Epidermal melanocyte (primary cell): ENCODE measurements at regions not wholly inside any gene's neighbourhood (a gene's known extent, or its start where the extent isn't known, plus 50 kb on each side); places are given as distances from the start of the nearest gene placed in this dataset.

Experiments used
- DNase-seq: peaks from one replicate; pipeline ENCODE4 v3.0.0; 2011; ENCODE audit warnings: low spot score; ENCODE audit not compliant: insufficient read length

- DNase-seq, result no peak
Observed at GRCh38 chr7:340979-341694, 51.2 kb downstream of the FOXL3 start.

GRCh38 chr7:341841-342638, 52.1 kb downstream of the FOXL3 start:
- DNase-seq, result no peak

DNA sequence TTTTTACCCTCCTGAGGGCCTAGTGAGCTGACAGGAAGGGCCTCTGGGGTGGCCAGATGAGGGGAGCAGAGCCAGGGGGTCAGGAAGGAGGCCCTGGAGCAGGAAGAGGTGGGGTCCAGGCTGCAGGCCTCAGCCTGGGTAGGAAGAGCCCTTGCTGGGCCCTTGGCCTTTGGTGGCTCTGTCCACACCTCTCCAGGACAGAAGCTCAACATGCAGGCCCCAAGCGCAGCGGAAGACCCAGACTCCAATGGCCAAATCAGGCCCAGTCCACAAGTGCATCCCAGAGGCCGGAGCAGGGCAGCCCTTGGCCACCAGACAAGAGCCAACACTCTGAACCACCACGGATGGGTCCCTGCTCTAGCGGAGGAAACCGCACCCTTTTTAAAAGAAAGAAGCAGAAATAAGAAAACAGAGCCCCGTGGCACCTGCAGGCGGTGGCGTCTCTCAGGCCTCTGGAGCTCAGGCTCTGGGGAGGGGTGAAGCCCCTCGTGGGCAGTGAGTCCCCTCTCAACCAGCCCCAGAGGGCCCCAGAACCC, 52.8 kb downstream of the FOXL3 start:
- no peak for DNase-seq

DNA sequence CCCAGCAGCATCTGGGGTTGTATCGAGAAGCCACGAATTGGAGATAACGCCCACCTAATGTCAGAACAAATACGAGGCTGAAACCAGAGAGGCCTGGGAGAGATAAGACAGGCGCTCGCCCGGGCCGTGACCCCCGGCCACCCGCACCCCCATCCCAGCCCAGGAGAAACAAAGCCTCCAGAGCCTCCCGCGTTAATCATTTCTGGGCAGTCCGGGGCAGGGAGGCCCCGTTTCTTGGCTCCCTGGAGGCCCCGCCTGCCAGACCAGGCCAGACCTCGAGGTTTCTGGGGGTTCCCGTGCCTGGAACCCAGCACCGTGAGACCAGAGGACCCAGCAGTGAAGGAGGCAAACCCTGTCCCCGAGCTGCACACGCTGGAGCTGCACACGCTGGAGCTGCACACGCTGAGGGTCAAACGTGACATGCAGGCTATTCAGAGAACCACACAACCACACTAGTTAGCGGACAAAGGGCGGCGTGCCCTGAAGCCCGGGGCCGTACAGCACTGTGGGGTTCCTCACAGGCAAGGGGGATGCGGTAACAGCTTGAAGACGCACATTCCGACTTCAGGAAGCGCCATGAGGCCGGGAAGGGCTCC, 53.4 kb downstream of the FOXL3 start:
- no peak for DNase-seq

- no peak for DNase-seq
Observed at GRCh38 chr7:343864-344607, 54.1 kb downstream of the FOXL3 start.

DNA sequence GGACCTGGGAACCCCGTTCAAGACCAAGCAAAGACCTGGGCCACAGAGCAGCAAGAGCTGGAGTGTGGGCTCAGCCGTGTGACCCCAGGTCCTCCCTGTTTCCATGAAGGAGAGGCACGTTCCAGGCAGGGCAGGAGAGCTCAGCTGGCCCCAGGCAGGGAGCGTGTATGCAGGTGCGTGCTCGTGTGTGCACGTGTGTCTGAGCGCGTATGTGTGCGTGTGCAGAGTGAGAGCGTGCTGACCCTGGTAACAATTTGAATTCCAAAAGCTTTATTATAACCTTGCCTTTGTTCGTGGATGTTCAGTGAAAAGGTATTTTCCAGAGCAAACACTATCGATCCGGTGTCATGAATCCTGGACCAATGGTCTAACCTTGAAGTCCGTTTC, 54.6 kb downstream of the FOXL3 start:
- no peak for DNase-seq

DNA sequence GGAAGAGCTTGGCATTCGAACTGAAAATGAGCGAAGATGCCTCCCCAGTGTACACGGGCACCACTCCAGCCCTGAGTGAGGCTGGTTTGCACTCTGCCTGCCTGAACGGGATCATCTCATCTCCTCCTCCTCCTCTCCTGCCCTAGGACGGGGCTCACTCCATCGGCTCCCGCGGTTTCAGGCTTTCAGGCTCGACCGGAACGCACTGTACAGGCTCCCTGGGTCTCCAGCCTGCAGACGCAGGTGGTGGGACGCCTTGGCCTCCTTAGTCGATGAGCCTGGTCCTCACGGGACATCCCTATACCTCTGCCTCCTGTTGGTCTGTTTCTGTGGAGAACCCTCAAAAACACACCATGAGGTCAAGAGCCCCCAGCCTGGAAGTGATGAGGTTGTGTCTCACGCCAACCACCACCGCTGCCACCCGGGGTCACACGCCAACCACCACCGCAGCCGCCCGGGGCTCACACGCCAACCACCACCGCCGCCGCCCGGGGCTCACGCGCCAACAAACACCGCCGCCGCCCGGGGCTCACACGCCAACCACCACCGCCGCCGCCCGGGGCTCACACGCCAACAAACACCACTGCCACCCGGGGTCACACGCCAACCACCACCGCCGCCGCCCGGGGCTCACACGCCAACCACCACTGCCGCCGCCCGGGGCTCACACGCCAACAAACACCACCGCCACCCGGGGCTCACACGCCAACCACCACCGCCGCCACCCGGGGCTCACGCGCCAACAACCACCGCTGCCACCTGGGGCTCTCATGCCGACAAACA, 56.3 kb downstream of the FOXL3 start:
- DNase-seq, result no peak

- DNase-seq, result no peak
Observed at GRCh38 chr7:347001-347590, 57.1 kb downstream of the FOXL3 start.

DNA sequence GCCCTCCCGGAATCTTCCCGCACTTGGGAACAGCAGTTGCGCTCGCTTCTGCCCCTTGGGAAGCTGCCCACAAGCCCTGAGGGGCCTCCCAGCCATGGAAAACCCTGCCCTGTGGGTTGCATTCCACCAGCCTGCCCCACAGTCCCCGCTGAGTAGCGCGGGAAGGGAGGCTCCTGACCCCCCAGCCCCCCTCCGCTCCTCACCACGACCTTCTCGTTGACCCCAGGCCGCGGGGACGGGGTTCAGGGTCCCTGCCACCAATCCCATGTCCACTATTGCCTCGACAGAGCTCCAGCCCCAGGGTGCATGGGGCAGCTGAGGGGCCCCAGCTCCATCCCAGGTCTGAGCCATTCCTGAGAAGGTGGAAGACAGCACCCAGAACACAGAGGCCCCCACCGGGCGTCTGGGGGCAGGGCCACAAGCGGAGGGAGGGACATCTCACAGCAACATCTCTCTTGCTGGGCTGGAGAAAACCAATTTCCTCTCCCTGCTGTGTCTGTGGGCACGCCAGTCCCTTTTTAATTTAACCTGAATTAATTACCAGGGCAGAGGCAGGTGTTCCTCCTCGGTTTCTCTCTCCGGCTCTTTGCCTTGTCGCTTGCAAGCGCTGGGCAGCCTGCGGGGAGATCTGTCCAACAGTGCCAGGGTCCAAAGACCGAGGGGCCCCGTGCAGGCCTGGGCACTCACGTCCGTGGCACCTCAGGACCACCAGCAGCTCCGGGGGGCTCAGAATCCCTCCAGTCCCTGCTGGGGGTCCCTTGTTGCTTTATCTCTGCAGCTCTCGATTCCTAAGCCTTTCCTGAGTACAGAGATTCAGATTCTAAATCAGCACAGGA, 57.9 kb downstream of the FOXL3 start:
- no peak for DNase-seq

- DNase-seq, result no peak
Observed at GRCh38 chr7:348480-348844, 58.5 kb downstream of the FOXL3 start.

GRCh38 chr7:348962-349743, 59.2 kb downstream of the FOXL3 start:
- DNase-seq, result no peak

DNA sequence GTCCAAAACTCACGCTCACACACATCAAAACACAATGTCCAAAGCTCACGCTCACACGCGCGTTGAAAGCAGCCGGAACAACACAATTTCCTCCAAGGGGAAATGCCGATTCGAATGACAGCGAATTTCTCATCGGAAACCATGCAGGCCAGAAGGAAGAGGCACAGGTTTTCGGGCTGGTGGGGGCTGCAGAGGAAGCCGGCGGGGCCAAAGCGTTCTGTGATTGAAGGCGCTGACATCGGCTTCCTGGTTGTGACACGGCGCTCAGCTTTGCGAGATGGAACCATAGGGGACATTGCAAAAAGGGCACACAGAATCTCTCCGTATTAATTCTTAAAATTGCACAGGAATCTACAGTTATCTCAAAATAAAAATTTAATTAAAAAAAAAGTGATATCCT, 61.3 kb downstream of the FOXL3 start:
- no peak for DNase-seq

GRCh38 chr7:351681-352480, 61.9 kb downstream of the FOXL3 start:
- no peak for DNase-seq

DNA sequence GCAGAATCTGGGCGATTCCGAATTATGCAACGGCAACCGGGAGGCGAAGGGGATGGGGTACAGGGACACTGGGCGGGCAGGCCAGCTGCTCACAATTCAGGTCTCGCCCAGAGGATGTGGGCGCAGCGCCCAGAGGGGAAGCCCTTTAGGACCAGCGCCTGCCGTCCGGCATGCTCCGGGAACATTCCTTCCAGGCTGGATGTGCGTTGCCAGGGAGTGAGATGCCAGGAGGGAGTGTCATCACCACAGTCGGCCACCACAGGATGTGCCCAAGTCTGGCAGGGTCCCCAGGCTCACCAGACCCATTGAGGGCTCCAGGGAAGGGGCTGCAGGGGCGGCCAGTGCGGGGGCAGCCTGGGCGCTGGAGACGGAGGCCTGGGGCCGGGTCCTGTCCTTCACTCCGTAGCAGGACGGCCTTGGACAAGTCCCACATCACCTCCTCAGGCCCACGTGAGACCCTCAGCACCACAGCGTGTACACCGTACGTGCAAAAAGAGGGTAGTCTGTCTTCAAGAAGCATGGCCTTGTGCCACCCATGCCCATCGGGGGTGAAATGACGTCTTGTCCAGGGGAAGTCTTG, 63.9 kb downstream of the FOXL3 start:
- no peak for DNase-seq

- no peak for DNase-seq
Observed at GRCh38 chr7:354597-355470, 64.9 kb downstream of the FOXL3 start.

DNA sequence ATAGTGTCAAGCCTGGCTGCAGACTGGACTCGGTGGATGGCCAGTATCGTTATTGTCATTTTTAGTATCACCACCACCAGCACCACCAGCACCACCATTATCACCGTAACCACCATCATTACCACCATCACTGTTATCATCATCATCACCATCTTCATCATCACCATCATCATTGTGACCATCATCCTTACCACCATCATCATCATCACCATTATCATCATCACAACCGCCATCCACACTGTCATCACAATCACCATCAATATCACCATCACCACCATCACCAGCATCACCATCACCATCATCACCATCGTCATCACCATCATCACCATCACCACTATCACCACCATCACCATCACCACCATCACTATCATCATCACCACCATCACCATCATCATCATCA, 65.6 kb downstream of the FOXL3 start:
- no peak for DNase-seq

- no peak for DNase-seq
Observed at GRCh38 chr7:356087-356486, 66.1 kb downstream of the FOXL3 start.
